HFFc6 (cell line): ENCODE measurements at regions not wholly inside any gene's neighbourhood (a gene's known extent, or its start where the extent isn't known, plus 50 kb on each side); places are given as distances from the start of the nearest gene placed in this dataset.

ENCODE experiments used
- DNase-seq: peaks from one replicate; pipeline ENCODE4 v3.0.0-alpha.2; 2018
- H3K27ac Mint-ChIP-seq: 2 replicates; pipeline ENCODE4 v1.8.0; 2020; ENCODE audit warnings: mild to moderate bottlenecking, mixed read lengths
- H3K27me3 Mint-ChIP-seq: 2 replicates; pipeline ENCODE4 v1.8.0; 2021; ENCODE audit warnings: mild to moderate bottlenecking, moderate library complexity, mixed read lengths; ENCODE audit not compliant: insufficient read depth
- H3K36me3 Mint-ChIP-seq: 2 replicates; pipeline ENCODE4 v1.8.0; 2021; ENCODE audit warnings: low read depth, mixed read lengths
- H3K4me1 Mint-ChIP-seq: 2 replicates; pipeline ENCODE4 v1.8.0; 2020; ENCODE audit warnings: low read depth, mixed read lengths
- H3K4me3 Mint-ChIP-seq: 2 replicates; pipeline ENCODE4 v1.8.0; 2020; ENCODE audit warnings: mild to moderate bottlenecking, moderate library complexity, mixed read lengths
- H3K9me3 Mint-ChIP-seq: 2 replicates; pipeline ENCODE4 v1.8.0; 2020; ENCODE audit warnings: mild to moderate bottlenecking, mixed read lengths
- TF ChIP-seq, protein P1 (sequence below): fragments of 200-600 bp; sonication (generic); IDR thresholded peaks from 2 replicates; pipeline ENCODE4 v1.5.0; 2021; ENCODE audit warnings: antibody characterized with exemption, mild to moderate bottlenecking

DNA sequence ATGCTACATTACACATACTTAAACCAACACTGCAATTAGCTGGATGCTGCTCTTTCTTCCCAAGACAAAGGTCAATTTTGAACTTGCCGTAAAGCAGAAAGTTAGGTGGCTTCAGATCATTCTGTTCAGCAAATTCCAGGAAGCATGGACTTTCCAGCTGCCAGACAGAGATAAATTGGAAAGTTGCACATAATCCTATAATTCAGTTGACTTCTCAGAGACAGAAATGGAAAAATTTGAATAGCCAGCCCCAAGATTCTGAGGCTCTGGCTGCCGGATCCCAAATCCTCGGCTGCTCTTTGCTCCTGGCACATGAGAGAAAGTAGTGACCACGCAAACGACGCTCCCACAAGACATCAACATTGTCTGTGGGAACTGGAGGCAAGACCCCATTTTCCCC, 105.0 kb upstream of the VIPR2 start:
- no peaks in the 10 kb centered on the region; the same call in 1 of the 2 replicates for H3K36me3 Mint-ChIP-seq
- H3K27ac Mint-ChIP-seq: no peak overlapping the region
- no peak for DNase-seq
- no peaks in the 10 kb centered on the region; the same call in 1 of the 2 replicates for H3K27me3 Mint-ChIP-seq
- no peak overlapping the region for H3K4me3 Mint-ChIP-seq
- H3K9me3 Mint-ChIP-seq: peaks cover 54% of the 10 kb centered on the region
- H3K4me1 Mint-ChIP-seq: no peaks in the 10 kb centered on the region
- TF ChIP-seq, protein P1, sequence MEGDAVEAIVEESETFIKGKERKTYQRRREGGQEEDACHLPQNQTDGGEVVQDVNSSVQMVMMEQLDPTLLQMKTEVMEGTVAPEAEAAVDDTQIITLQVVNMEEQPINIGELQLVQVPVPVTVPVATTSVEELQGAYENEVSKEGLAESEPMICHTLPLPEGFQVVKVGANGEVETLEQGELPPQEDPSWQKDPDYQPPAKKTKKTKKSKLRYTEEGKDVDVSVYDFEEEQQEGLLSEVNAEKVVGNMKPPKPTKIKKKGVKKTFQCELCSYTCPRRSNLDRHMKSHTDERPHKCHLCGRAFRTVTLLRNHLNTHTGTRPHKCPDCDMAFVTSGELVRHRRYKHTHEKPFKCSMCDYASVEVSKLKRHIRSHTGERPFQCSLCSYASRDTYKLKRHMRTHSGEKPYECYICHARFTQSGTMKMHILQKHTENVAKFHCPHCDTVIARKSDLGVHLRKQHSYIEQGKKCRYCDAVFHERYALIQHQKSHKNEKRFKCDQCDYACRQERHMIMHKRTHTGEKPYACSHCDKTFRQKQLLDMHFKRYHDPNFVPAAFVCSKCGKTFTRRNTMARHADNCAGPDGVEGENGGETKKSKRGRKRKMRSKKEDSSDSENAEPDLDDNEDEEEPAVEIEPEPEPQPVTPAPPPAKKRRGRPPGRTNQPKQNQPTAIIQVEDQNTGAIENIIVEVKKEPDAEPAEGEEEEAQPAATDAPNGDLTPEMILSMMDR: no peak

GRCh38 chr7:159247910-159248309, 103.2 kb upstream of the VIPR2 start:
- H3K4me1 Mint-ChIP-seq: no peaks in the 10 kb centered on the region
- H3K27me3 Mint-ChIP-seq: no peaks in the 10 kb centered on the region; the same call in 1 of the 2 replicates
- no peak for DNase-seq
- H3K36me3 Mint-ChIP-seq: no peaks in the 10 kb centered on the region; the same call in 1 of the 2 replicates
- no peak overlapping the region for H3K4me3 Mint-ChIP-seq
- no peak overlapping the region for H3K27ac Mint-ChIP-seq
- TF ChIP-seq, protein P1: no peak
- peaks cover 40% of the 10 kb centered on the region for H3K9me3 Mint-ChIP-seq

DNA sequence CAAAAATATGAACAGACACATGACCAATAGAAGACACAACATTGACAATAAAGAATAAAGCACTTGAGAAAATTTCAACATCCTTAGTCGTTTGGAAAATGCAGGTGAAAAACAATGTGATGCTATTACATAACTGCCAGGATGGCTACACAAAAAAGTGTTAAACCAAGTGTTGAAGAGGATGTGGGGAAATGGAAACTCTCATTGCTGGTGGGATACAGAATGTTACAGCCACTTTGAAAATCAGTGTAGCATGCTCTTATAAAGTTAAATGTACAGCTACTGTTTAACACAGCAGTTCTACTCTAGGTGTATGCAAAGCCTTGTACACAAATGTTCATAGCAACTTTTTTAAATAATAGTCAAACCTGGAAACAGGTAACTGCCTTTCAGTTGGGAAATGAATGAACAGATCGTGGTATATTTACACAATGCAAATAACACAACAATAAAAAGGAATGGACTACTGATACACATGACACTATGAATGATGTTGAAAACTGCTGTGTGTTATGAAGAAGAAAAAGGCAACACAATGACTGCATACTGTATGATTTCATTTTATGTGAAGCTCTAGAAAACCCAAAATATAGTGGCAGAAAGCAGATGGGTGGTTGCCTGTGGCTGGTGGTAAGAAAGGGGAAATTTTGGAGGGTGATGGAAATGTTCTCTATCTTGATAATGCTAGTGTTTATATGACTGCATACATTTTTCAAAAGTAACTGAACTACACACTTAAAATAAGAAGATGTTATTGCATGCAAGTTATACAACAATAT, 102.2 kb upstream of the VIPR2 start:
- H3K27me3 Mint-ChIP-seq: no peaks in the 10 kb centered on the region
- no peak overlapping the region for H3K27ac Mint-ChIP-seq
- H3K36me3 Mint-ChIP-seq: no peaks in the 10 kb centered on the region

GRCh38 chr7:159240962-159241361, 96.3 kb upstream of the VIPR2 start:
- TF ChIP-seq, protein P1: no peak
- no peaks in the 10 kb centered on the region for H3K36me3 Mint-ChIP-seq
- H3K4me1 Mint-ChIP-seq: no peaks in the 10 kb centered on the region
- H3K27me3 Mint-ChIP-seq: no peaks in the 10 kb centered on the region; the same call in 1 of the 2 replicates
- peaks cover 40% of the 10 kb centered on the region for H3K9me3 Mint-ChIP-seq
- DNase-seq: no peak
- H3K27ac Mint-ChIP-seq: no peak overlapping the region
- no peak overlapping the region for H3K4me3 Mint-ChIP-seq

More for the DNA sequence above, 102.2 kb upstream of the VIPR2 start:
- Mint-ChIP-seq H3K9me3 (peaks cover 34% of the 10 kb centered on the region), H3K4me1 (no peaks in the 10 kb centered on the region), H3K4me3 (no peak overlapping the region)
- DNase-seq: no peak
- TF ChIP-seq, protein P1: no peak

DNA sequence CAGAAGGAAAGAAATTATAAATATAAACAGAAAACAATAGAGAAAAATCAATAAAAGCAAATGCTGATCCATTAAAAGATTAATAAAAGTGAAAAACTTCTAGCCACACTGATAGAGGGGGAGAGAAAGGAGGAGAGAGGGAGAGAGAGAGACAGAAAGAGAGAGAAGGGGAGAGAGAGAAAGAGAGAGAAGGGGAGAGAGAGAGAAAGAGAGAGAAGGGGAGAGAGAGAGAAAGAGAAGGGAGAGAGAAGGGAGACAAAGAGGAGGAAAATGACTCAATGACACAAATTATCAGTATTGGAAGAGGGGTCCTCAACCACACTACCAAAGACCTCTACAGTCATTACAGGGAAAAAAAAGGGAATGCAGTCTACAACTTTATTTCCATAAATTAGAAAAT, 94.4 kb upstream of the VIPR2 start:
- peaks cover 46% of the 10 kb centered on the region for H3K9me3 Mint-ChIP-seq
- H3K27ac Mint-ChIP-seq: no peak overlapping the region

More for the DNA sequence above, 94.4 kb upstream of the VIPR2 start:
- Mint-ChIP-seq H3K27me3 (no peaks in the 10 kb centered on the region; the same call in 1 of the 2 replicates), H3K36me3 (no peaks in the 10 kb centered on the region), H3K4me3 (no peak overlapping the region), H3K4me1 (no peaks in the 10 kb centered on the region)
- TF ChIP-seq, protein P1: no peak
- DNase-seq: no peak
